ENCODE measurements at regions not wholly inside any gene's neighbourhood (a gene's known extent, or its start where the extent isn't known, plus 50 kb on each side); places are given as distances from the start of the nearest gene placed in this dataset.
A peak's percentile ranks its signal among the peaks of the same experiment; 100 is the strongest.
"Not testable (repeated sequence)": the region's sequence is repeated elsewhere in the genome, so short reads cannot be mapped to it uniquely, and the experiment has no call there.

GRCh38 chr9:73053543-73053942 lies 98.1 kb upstream of the ANXA1 start:
- no peaks in the 10 kb centered on the region for H3K27me3 ChIP-seq (ENCODE audit: control insufficient read depth, insufficient read depth, low read length)
- no peaks in the 10 kb centered on the region for H3K36me3 ChIP-seq (ENCODE audit: control insufficient read depth, insufficient read depth, low read length)
- DNase-seq (ENCODE audit: low read depth), result no peak
- no peak overlapping the region for H3K4me3 ChIP-seq (ENCODE audit: low read depth, low read length)
- no peak for TF ChIP-seq CTCF (IDR thresholded peaks at IDR 0.05; ENCODE audit: insufficient read depth, low read length, poor library complexity, severe bottlenecking)

- Histone ChIP-seq H3K36me3 (ENCODE audit: control insufficient read depth, insufficient read depth, low read length) (no peaks in the 10 kb centered on the region), H3K27me3 (ENCODE audit: control insufficient read depth, insufficient read depth, low read length) (no peaks in the 10 kb centered on the region), H3K4me3 (ENCODE audit: low read depth, low read length) (no peak overlapping the region)
- DNase-seq (ENCODE audit: low read depth), result no peak
- TF ChIP-seq CTCF (IDR thresholded peaks at IDR 0.05; ENCODE audit: insufficient read depth, low read length, poor library complexity, severe bottlenecking), result no peak
Measured at GRCh38 chr9:73050887-73051550, 98.2 kb upstream of the ALDH1A1 start.

- no peak for DNase-seq (ENCODE audit: low read depth)
- H3K27me3 ChIP-seq (ENCODE audit: control insufficient read depth, insufficient read depth, low read length), result no peaks in the 10 kb centered on the region
- TF ChIP-seq CTCF (IDR thresholded peaks at IDR 0.05; ENCODE audit: insufficient read depth, low read length, poor library complexity, severe bottlenecking), result peak; percentile 8
Measured at GRCh38 chr9:73050065-73050816, 97.4 kb upstream of the ALDH1A1 start.

GRCh38 chr9:73049280-73049679 lies 96.4 kb upstream of the ALDH1A1 start:
- H3K36me3 ChIP-seq (ENCODE audit: control insufficient read depth, insufficient read depth, low read length), result no peaks in the 10 kb centered on the region
- no peaks in the 10 kb centered on the region for H3K27me3 ChIP-seq (ENCODE audit: control insufficient read depth, insufficient read depth, low read length)
- DNase-seq (ENCODE audit: low read depth), result no peak
- no peak for TF ChIP-seq CTCF (IDR thresholded peaks at IDR 0.05; ENCODE audit: insufficient read depth, low read length, poor library complexity, severe bottlenecking)
- no peak overlapping the region for H3K4me3 ChIP-seq (ENCODE audit: low read depth, low read length)

More at GRCh38 chr9:73050065-73050816, 97.4 kb upstream of the ALDH1A1 start:
- Histone ChIP-seq H3K4me3 (ENCODE audit: low read depth, low read length) (no peak overlapping the region), H3K36me3 (ENCODE audit: control insufficient read depth, insufficient read depth, low read length) (no peaks in the 10 kb centered on the region)

- no peak overlapping the region for H3K4me3 ChIP-seq (ENCODE audit: low read depth, low read length)
- no peak for TF ChIP-seq CTCF (IDR thresholded peaks at IDR 0.05; ENCODE audit: insufficient read depth, low read length, poor library complexity, severe bottlenecking)
- DNase-seq (ENCODE audit: low read depth), result no peak
Measured at GRCh38 chr9:73046769-73047168, 93.9 kb upstream of the ALDH1A1 start.

GRCh38 chr9:73044776-73045175 lies 91.9 kb upstream of the ALDH1A1 start:
- not testable (repeated sequence) for DNase-seq (ENCODE audit: low read depth); H3K36me3 ChIP-seq (ENCODE audit: control insufficient read depth, insufficient read depth, low read length); H3K4me3 ChIP-seq (ENCODE audit: low read depth, low read length); H3K27me3 ChIP-seq (ENCODE audit: control insufficient read depth, insufficient read depth, low read length)

More at GRCh38 chr9:73046769-73047168, 93.9 kb upstream of the ALDH1A1 start:
- Histone ChIP-seq H3K27me3 (ENCODE audit: control insufficient read depth, insufficient read depth, low read length) (no peaks in the 10 kb centered on the region), H3K36me3 (ENCODE audit: control insufficient read depth, insufficient read depth, low read length) (no peaks in the 10 kb centered on the region)
